GM12878 (cell line): ENCODE measurements at regions not wholly inside any gene's neighbourhood (a gene's known extent, or its start where the extent isn't known, plus 50 kb on each side); places are given as distances from the start of the nearest gene placed in this dataset.

Experiments used
- ATF2 ChIP-seq: IDR thresholded peaks from 2 replicates; pipeline ENCODE4 v1.6.1; 2012; ENCODE audit warnings: low read length, inconsistent platforms
- BCL11A ChIP-seq: IDR thresholded peaks from 2 replicates; pipeline ENCODE4 v1.6.1; 2011; ENCODE audit warnings: low read depth, low read length
- CTCF ChIP-seq, 3 experiments: IDR thresholded peaks in 2 of 3; conservative IDR thresholded peaks in 1 of 3; 2 replicates each; pipeline ENCODE4 v1.5.1; 2011; ENCODE audit warnings: low read depth in 3 of 3, low read length in 3 of 3, mild to moderate bottlenecking in 3 of 3, control low read depth in 2 of 3, moderate library complexity in 2 of 3, inconsistent platforms in 1 of 3, mixed read lengths in 1 of 3; ENCODE audit not compliant: control insufficient read depth in 2 of 3, insufficient read depth in 1 of 3; ENCODE audit errors: extremely low read depth in 1 of 3
- ESRRA ChIP-seq: IDR thresholded peaks from 2 replicates; pipeline ENCODE4 v1.6.1; 2012; ENCODE audit warnings: mild to moderate bottlenecking, low read length, improper control_type of control experiment
- GATAD2B ChIP-seq: fragments of 450-650 bp; conservative IDR thresholded peaks from 2 replicates; pipeline ENCODE4 v1.6.1; 2017; ENCODE audit warnings: low read depth, mild to moderate bottlenecking, moderate library complexity
- LARP7 ChIP-seq: fragments of 450-650 bp; IDR thresholded peaks from 2 replicates; pipeline ENCODE4 v1.6.1; 2017; ENCODE audit warnings: mild to moderate bottlenecking
- POLR2A ChIP-seq: IDR thresholded peaks from 2 replicates; pipeline ENCODE4 v1.6.1; 2011; ENCODE audit warnings: low read depth, mild to moderate bottlenecking, low read length
- POLR2AphosphoS5 ChIP-seq: IDR thresholded peaks from 2 replicates; pipeline ENCODE4 v1.6.1; 2011; ENCODE audit warnings: mild to moderate bottlenecking, low read length, inconsistent platforms
- ZBTB4 ChIP-seq: fragments of 450-650 bp; formaldehyde crosslinking; IDR thresholded peaks from 2 replicates; pipeline ENCODE4 v1.4.0; 2022; ENCODE audit warnings: mild to moderate bottlenecking, moderate library complexity
- ZNF217 ChIP-seq: fragments of 450-650 bp; IDR thresholded peaks from 2 replicates; pipeline ENCODE4 v1.6.1; 2017; ENCODE audit warnings: antibody characterized with exemption, mild to moderate bottlenecking
- ZZZ3 ChIP-seq: IDR thresholded peaks from 2 replicates; pipeline ENCODE4 v1.6.1; 2011; ENCODE audit warnings: low read depth; ENCODE audit not compliant: control insufficient read depth, insufficient read length

- TF ChIP-seq CTCF (IDR thresholded peaks at IDR 0.05 in 2 of 3, conservative IDR thresholded peaks at IDR 0.05 in 1 of 3; ENCODE audit: control insufficient read depth in 2 of 3, extremely low read depth in 1 of 3, insufficient read depth in 1 of 3, low read depth in 3 of 3, low read length in 3 of 3) (no peak), ESRRA (no peak), ATF2 (no peak), ZZZ3 (no peak), POLR2AphosphoS5 (no peak), ZNF217 (no peak), ZBTB4 (CRISPR knock-in tag) (no peak), GATAD2B (no peak), BCL11A (no peak), POLR2A (no peak), LARP7 (no peak)
Measured at GRCh38 chr13:78743973-78744372, 85.0 kb upstream of the OBI1 start.
